DMS53 (cell line): ENCODE measurements at regions not wholly inside any gene's neighbourhood (a gene's known extent, or its start where the extent isn't known, plus 50 kb on each side); places are given as distances from the start of the nearest gene placed in this dataset.

Experiments
- DNase-seq: peaks from one replicate; lab custom pipeline; 2025; lab: John Stamatoyannopoulos, UW

- DNase-seq, result no peak
These were observed 56.5 kb upstream of the BCAT1 start for GRCh38 chr12:25005376-25005775.

GRCh38 chr12:25004447-25004846, 55.5 kb upstream of the BCAT1 start:
- no peak for DNase-seq

- no peak for DNase-seq
These were observed 52.4 kb upstream of the BCAT1 start for GRCh38 chr12:25001311-25001710.
